ENCODE measurements at regions not wholly inside any gene's neighbourhood (a gene's known extent, or its start where the extent isn't known, plus 50 kb on each side); places are given as distances from the start of the nearest gene placed in this dataset.

DNA sequence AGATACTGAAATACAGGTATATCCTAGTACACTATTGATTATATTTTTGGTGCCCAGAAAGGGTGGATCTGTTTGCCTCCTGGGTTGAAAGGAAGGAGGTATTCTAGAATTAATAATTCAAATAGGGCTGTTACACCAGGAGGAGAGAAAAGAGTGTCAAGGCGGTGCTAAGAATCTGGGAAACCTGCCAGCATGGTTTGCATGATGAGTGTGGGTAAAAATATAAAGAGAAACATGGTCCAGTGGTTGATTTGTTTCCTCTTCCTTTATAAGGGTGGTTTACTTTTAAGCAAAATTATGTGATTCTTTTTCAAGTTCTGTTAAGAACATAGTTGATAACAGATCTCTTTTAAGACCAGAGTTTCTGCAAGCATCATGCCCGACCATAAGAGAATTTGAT, 69.4 kb upstream of the NFIB start:
- Histone ChIP-seq H3K27me3 (no peaks in the 10 kb centered on the region), H3K27ac (replicated peaks in 1 of 4) (no peak overlapping the region), H3K9me3 (no peaks in the 10 kb centered on the region), H3K4me1 (no peaks in the 10 kb centered on the region), H3K4me3 (no peak overlapping the region), H3K36me3 (no peaks in the 10 kb centered on the region)
- WGBS, result 53% methylated on average over 2 of the region's 2 CpGs
- no peak for DNase-seq (ENCODE audit: extremely low spot score)
- TF ChIP-seq, protein P1, sequence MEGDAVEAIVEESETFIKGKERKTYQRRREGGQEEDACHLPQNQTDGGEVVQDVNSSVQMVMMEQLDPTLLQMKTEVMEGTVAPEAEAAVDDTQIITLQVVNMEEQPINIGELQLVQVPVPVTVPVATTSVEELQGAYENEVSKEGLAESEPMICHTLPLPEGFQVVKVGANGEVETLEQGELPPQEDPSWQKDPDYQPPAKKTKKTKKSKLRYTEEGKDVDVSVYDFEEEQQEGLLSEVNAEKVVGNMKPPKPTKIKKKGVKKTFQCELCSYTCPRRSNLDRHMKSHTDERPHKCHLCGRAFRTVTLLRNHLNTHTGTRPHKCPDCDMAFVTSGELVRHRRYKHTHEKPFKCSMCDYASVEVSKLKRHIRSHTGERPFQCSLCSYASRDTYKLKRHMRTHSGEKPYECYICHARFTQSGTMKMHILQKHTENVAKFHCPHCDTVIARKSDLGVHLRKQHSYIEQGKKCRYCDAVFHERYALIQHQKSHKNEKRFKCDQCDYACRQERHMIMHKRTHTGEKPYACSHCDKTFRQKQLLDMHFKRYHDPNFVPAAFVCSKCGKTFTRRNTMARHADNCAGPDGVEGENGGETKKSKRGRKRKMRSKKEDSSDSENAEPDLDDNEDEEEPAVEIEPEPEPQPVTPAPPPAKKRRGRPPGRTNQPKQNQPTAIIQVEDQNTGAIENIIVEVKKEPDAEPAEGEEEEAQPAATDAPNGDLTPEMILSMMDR (IDR thresholded peaks at IDR 0.05), result no peak
- TF ChIP-seq POLR2AphosphoS5 (IDR thresholded peaks at IDR 0.05), result no peak
- no peak for TF ChIP-seq POLR2A (IDR thresholded peaks at IDR 0.05; ENCODE audit: low read depth)
- TF ChIP-seq EP300 (IDR thresholded peaks at IDR 0.05), result no peak
- intact Hi-C loops (cut with DNase I), result no loop called here

GRCh38 chr9:14380061-14380836, 66.3 kb upstream of the NFIB start:
- intact Hi-C loops (cut with DNase I), result no loop called here
- Histone ChIP-seq H3K4me1 (no peaks in the 10 kb centered on the region), H3K27me3 (no peaks in the 10 kb centered on the region), H3K9me3 (no peaks in the 10 kb centered on the region), H3K36me3 (no peaks in the 10 kb centered on the region), H3K4me3 (no peak overlapping the region), H3K27ac (replicated peaks in 1 of 4) (no peak overlapping the region)
- TF ChIP-seq, protein P1 (IDR thresholded peaks at IDR 0.05), result no peak
- TF ChIP-seq POLR2A (IDR thresholded peaks at IDR 0.05; ENCODE audit: low read depth), result no peak
- no peak for TF ChIP-seq EP300 (IDR thresholded peaks at IDR 0.05)
- no peak for TF ChIP-seq POLR2AphosphoS5 (IDR thresholded peaks at IDR 0.05)
- WGBS, result 78% methylated on average over 3 of the region's 3 CpGs
- no peak for DNase-seq (ENCODE audit: extremely low spot score)

DNA sequence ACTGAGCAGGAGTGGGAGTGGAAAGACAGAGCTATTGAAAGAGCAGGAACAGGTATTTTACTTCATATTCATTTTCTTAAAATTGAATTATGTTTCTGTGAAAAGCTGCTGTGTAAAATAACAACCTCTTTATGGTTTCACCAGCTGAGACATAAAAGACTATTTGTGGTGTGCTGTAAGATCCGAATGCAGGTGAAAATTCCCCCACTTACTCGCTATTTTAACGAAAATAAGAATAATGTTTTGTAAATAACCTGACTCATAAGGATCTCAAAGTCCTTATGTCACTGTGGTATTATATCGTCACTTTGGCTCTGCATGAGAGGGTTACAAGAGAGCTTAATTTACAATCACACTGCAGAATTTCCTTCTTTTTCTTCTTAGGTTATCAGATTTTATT, 65.3 kb upstream of the NFIB start:
- 88% methylated on average over 4 of the region's 4 CpGs for WGBS
- no peak overlapping the region for H3K27ac ChIP-seq (replicated peaks in 1 of 4)
- intact Hi-C loops (cut with DNase I), result no loop called here

GRCh38 chr9:14373706-14374105, 59.8 kb upstream of the NFIB start:
- Histone ChIP-seq H3K4me3 (no peak overlapping the region), H3K9me3 (no peaks in the 10 kb centered on the region), H3K27ac (replicated peaks in 1 of 4) (peak overlapping the region; percentile 23 to 71 (median 56)), H3K27me3 (no peaks in the 10 kb centered on the region), H3K4me1 (peaks cover 12 to 30% (median 20%) of the 10 kb centered on the region in 4 donors), H3K36me3 (no peaks in the 10 kb centered on the region)
- TF ChIP-seq POLR2A (IDR thresholded peaks at IDR 0.05; ENCODE audit: low read depth), result no peak
- intact Hi-C loops (cut with DNase I), result no loop called here
- 51% methylated on average over 4 of the region's 4 CpGs for WGBS
- no peak for DNase-seq (ENCODE audit: extremely low spot score)

More for the DNA sequence above, 65.3 kb upstream of the NFIB start:
- no peaks in the 10 kb centered on the region for H3K27me3 ChIP-seq
- no peaks in the 10 kb centered on the region for H3K9me3 ChIP-seq
- peaks cover 0 to 4% (median under 1%) of the 10 kb centered on the region in 4 donors for H3K4me1 ChIP-seq
- TF ChIP-seq EP300 (IDR thresholded peaks at IDR 0.05) (no peak), POLR2AphosphoS5 (IDR thresholded peaks at IDR 0.05) (no peak), POLR2A (IDR thresholded peaks at IDR 0.05; ENCODE audit: low read depth) (no peak)
- TF ChIP-seq, protein P1 (IDR thresholded peaks at IDR 0.05), result no peak
- no peak for DNase-seq (ENCODE audit: extremely low spot score)
- H3K4me3 ChIP-seq, result no peak overlapping the region
- H3K36me3 ChIP-seq, result no peaks in the 10 kb centered on the region

DNA sequence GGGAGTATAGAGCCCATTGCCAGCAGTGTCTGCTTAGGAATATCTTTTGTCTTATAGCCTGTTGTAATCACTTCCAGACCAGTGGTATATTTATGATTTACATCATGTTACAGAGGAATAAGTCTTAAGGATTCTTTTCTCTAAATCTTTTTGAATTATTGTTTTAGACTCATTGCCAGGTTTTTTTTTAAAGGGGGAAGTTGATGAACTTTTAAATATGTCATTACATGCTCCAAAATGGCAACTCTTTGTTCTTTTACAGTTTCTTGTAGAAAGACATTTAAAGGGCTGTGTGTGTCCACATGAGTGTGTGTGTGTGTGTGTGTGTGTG, 59.4 kb upstream of the NFIB start:
- Histone ChIP-seq H3K36me3 (no peaks in the 10 kb centered on the region), H3K4me1 (peaks cover 12 to 30% (median 20%) of the 10 kb centered on the region in 4 donors), H3K4me3 (no peak overlapping the region), H3K27ac (replicated peaks in 1 of 4) (peak overlapping the region; percentile 13 to 71 (median 56)), H3K27me3 (no peaks in the 10 kb centered on the region), H3K9me3 (no peaks in the 10 kb centered on the region)
- TF ChIP-seq POLR2AphosphoS5 (IDR thresholded peaks at IDR 0.05) (no peak), EP300 (IDR thresholded peaks at IDR 0.05) (no peak)
- TF ChIP-seq, protein P1 (IDR thresholded peaks at IDR 0.05), result no peak
- DNase-seq (ENCODE audit: extremely low spot score), result no peak
- intact Hi-C loops (cut with DNase I), result no loop called here
